Caco-2 (cell line): ENCODE measurements at regions not wholly inside any gene's neighbourhood (a gene's known extent, or its start where the extent isn't known, plus 50 kb on each side); places are given as distances from the start of the nearest gene placed in this dataset.

Source experiments
- BruUV-seq: library from RNA; stranded (reverse); fragments of 400-500 nt; replicated peaks from 2 replicates; lab custom pipeline; 2021; lab: Mats Ljungman, UMichigan
- CTCF ChIA-PET: fragments of 300-600 bp; sonication (Branson Sonifier 250); formaldehyde crosslinking; loops from one replicate; lab custom pipeline; 2022; ENCODE audit warnings: antibody characterized with exemption; lab: Charles Lee
- POLR2A ChIA-PET: fragments of 300-600 bp; sonication (Branson Sonifier 250); formaldehyde crosslinking; loops from one replicate; lab custom pipeline; 2022; ENCODE audit warnings: antibody characterized with exemption; lab: Charles Lee
- DNase-seq, 2 experiments: peaks; one replicate each; pipeline versions ENCODE4 v3.0.0 to v3.0.0-alpha.2; 2020 to 2022
- H3K27me3 ChIP-seq: replicated peaks from 2 replicates; pipeline ENCODE4 v1.6.0; 2011; ENCODE audit warnings: low read length; ENCODE audit not compliant: control insufficient read depth, insufficient read depth
- H3K36me3 ChIP-seq: 2 replicates; pipeline ENCODE4 v1.5.1; 2011; ENCODE audit warnings: low read length; ENCODE audit not compliant: control insufficient read depth, insufficient read depth
- H3K4me1 ChIP-seq: fragments of 250-450 bp; sonication (Bioruptor Pico); 2 replicates; pipeline ENCODE4 v1.5.1; 2020; ENCODE audit warnings: mild to moderate bottlenecking
- H3K4me3 ChIP-seq: 2 replicates; pipeline ENCODE4 v1.5.1; 2011; ENCODE audit warnings: low read depth, mild to moderate bottlenecking, control low read depth, low read length
- H3K9me3 ChIP-seq: fragments of 250-450 bp; sonication (Bioruptor Pico); 2 replicates; pipeline ENCODE4 v1.5.1; 2020; ENCODE audit warnings: mild to moderate bottlenecking, moderate library complexity
- H3K27ac Mint-ChIP-seq: one replicate; pipeline ENCODE4 v1.8.0; 2022; ENCODE audit warnings: mixed read lengths; ENCODE audit not compliant: unreplicated experiment
- H3K27me3 Mint-ChIP-seq: one replicate; pipeline ENCODE4 v1.8.0; 2022; ENCODE audit warnings: mixed read lengths; ENCODE audit not compliant: insufficient read depth, unreplicated experiment
- H3K36me3 Mint-ChIP-seq: one replicate; pipeline ENCODE4 v1.8.0; 2022; ENCODE audit warnings: mild to moderate bottlenecking, mixed read lengths; ENCODE audit not compliant: insufficient read depth, unreplicated experiment
- H3K4me1 Mint-ChIP-seq: one replicate; pipeline ENCODE4 v1.8.0; 2022; ENCODE audit warnings: low read depth, mixed read lengths; ENCODE audit not compliant: unreplicated experiment
- H3K4me3 Mint-ChIP-seq: one replicate; pipeline ENCODE4 v1.8.0; 2022; ENCODE audit warnings: mild to moderate bottlenecking, moderate library complexity, mixed read lengths; ENCODE audit not compliant: unreplicated experiment
- H3K9me3 Mint-ChIP-seq: one replicate; pipeline ENCODE4 v1.8.0; 2022; ENCODE audit warnings: mixed read lengths; ENCODE audit not compliant: unreplicated experiment
- CTCF ChIP-seq, 2 experiments: fragments of 200-600 bp in 1 of 2; IDR thresholded peaks; 1 replicate in 1 of 2; 2 replicates in 1 of 2; pipeline versions ENCODE4 v1.5.1 to v1.8.0; 2011 to 2022; ENCODE audit warnings: antibody characterized with exemption in 1 of 2, control low read depth in 1 of 2, inconsistent platforms in 1 of 2, low read depth in 1 of 2, low read length in 1 of 2, mild to moderate bottlenecking in 1 of 2, moderate library complexity in 1 of 2; ENCODE audit not compliant: insufficient read depth in 1 of 2, severe bottlenecking in 1 of 2, unreplicated experiment in 1 of 2
- intact Hi-C: fragments of 100-400 bp; cut with micrococcal nuclease; formaldehyde crosslinking; loops from one replicate; pipeline ENCODE4 v1.10.0; 2022; ENCODE audit not compliant: unreplicated experiment

GRCh38 chr2:217660423-217660822 lies 342.4 kb downstream of the TNS1 start:
- CTCF ChIA-PET: no interaction called here
- peaks cover 5% of the 10 kb centered on the region for H3K4me1 Mint-ChIP-seq
- no peak for DNase-seq

GRCh38 chr2:217658806-217659205 lies 344.0 kb downstream of the TNS1 start:
- Mint-ChIP-seq H3K27ac (no peak overlapping the region), H3K27me3 (peaks cover 3% of the 10 kb centered on the region), H3K9me3 (no peaks in the 10 kb centered on the region), H3K4me3 (no peak overlapping the region), H3K4me1 (no peaks in the 10 kb centered on the region), H3K36me3 (no peaks in the 10 kb centered on the region)
- POLR2A ChIA-PET: no interaction called here
- Histone ChIP-seq H3K4me3 (no peak overlapping the region), H3K27me3 (no peaks in the 10 kb centered on the region), H3K4me1 (no peaks in the 10 kb centered on the region), H3K36me3 (no peaks in the 10 kb centered on the region), H3K9me3 (no peaks in the 10 kb centered on the region)
- BruUV-seq: no TSS peak
- no peak for TF ChIP-seq CTCF (IDR thresholded peaks at IDR 0.05; ENCODE audit: insufficient read depth in 1 of 2, low read depth in 1 of 2, low read length in 1 of 2, severe bottlenecking in 1 of 2, unreplicated experiment in 1 of 2)
- CTCF ChIA-PET: no interaction called here
- no peak for DNase-seq
- intact Hi-C loops: no loop called here

More at GRCh38 chr2:217660423-217660822, 342.4 kb downstream of the TNS1 start:
- Histone ChIP-seq H3K4me3 (no peak overlapping the region), H3K4me1 (no peaks in the 10 kb centered on the region), H3K36me3 (no peaks in the 10 kb centered on the region), H3K27me3 (no peaks in the 10 kb centered on the region), H3K9me3 (no peaks in the 10 kb centered on the region)
- intact Hi-C loops: no loop called here
- H3K27ac Mint-ChIP-seq: no peak overlapping the region
- peaks cover 7% of the 10 kb centered on the region for H3K27me3 Mint-ChIP-seq
- BruUV-seq: no TSS peak
- no peak for TF ChIP-seq CTCF (IDR thresholded peaks at IDR 0.05; ENCODE audit: insufficient read depth in 1 of 2, low read depth in 1 of 2, low read length in 1 of 2, severe bottlenecking in 1 of 2, unreplicated experiment in 1 of 2)
- H3K4me3 Mint-ChIP-seq: no peak overlapping the region
- peaks cover 9% of the 10 kb centered on the region for H3K9me3 Mint-ChIP-seq
- POLR2A ChIA-PET: no interaction called here
- H3K36me3 Mint-ChIP-seq: no peaks in the 10 kb centered on the region

- no TSS peak for BruUV-seq
- Mint-ChIP-seq H3K9me3 (no peaks in the 10 kb centered on the region), H3K27ac (no peak overlapping the region), H3K36me3 (no peaks in the 10 kb centered on the region), H3K4me1 (no peaks in the 10 kb centered on the region), H3K27me3 (peaks cover 3% of the 10 kb centered on the region), H3K4me3 (no peak overlapping the region)
- intact Hi-C loops: no loop called here
- no peak for TF ChIP-seq CTCF (IDR thresholded peaks at IDR 0.05; ENCODE audit: insufficient read depth in 1 of 2, low read depth in 1 of 2, low read length in 1 of 2, severe bottlenecking in 1 of 2, unreplicated experiment in 1 of 2)
- no peak for DNase-seq
- Histone ChIP-seq H3K4me3 (no peak overlapping the region), H3K27me3 (no peaks in the 10 kb centered on the region), H3K9me3 (no peaks in the 10 kb centered on the region), H3K4me1 (no peaks in the 10 kb centered on the region), H3K36me3 (no peaks in the 10 kb centered on the region)
- ChIA-PET POLR2A (no interaction called here), CTCF (no interaction called here)
Observed at GRCh38 chr2:217657252-217657651, 345.5 kb downstream of the TNS1 start.
